ENCODE measurements at regions not wholly inside any gene's neighbourhood (a gene's known extent, or its start where the extent isn't known, plus 50 kb on each side); places are given as distances from the start of the nearest gene placed in this dataset.

GRCh38 chr1:164905869-164906268, 346.9 kb downstream of the PBX1 start:
- TF ChIP-seq, protein P1, sequence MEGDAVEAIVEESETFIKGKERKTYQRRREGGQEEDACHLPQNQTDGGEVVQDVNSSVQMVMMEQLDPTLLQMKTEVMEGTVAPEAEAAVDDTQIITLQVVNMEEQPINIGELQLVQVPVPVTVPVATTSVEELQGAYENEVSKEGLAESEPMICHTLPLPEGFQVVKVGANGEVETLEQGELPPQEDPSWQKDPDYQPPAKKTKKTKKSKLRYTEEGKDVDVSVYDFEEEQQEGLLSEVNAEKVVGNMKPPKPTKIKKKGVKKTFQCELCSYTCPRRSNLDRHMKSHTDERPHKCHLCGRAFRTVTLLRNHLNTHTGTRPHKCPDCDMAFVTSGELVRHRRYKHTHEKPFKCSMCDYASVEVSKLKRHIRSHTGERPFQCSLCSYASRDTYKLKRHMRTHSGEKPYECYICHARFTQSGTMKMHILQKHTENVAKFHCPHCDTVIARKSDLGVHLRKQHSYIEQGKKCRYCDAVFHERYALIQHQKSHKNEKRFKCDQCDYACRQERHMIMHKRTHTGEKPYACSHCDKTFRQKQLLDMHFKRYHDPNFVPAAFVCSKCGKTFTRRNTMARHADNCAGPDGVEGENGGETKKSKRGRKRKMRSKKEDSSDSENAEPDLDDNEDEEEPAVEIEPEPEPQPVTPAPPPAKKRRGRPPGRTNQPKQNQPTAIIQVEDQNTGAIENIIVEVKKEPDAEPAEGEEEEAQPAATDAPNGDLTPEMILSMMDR (IDR thresholded peaks at IDR 0.05): no peak
- no peak for TF ChIP-seq POLR2A (IDR thresholded peaks at IDR 0.05)
